ENCODE measurements at regions not wholly inside any gene's neighbourhood (a gene's known extent, or its start where the extent isn't known, plus 50 kb on each side); places are given as distances from the start of the nearest gene placed in this dataset.

DNA sequence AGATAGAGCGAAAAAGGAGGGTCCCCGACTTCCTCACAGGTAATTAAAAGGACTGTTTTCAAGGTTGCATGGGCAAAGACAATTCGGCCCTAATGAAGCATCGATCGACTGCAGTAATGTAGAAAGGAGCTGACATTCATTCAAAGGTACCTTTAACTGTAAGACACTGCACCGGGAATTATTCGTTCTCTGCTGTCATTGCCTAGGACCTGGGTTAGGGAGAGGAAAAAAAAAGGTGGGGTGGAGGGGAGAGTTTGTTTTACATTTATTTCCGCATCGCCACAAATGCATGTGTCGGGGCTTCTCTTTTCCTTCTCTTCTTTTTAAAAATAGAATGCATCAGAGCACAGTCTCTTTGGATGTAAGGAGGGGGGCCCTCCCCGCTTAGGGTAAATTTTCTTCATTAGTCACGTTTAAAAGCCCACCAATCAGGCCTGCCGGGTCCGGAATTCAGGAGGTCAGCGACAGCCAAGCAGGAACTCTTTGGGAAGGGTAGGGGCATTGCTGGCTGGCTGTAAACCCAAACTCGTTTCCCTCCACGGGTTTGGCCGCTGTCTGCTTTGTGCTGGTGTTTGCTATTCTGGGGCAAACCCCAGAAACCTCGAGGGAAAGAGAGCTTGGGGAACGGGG lies 496.2 kb upstream of the ZFHX3 start:
- intact Hi-C loops (cut with DNase I, micrococcal nuclease) = no loop called here
- ATAC-seq (no peak), DNase-seq (no peak)

DNA sequence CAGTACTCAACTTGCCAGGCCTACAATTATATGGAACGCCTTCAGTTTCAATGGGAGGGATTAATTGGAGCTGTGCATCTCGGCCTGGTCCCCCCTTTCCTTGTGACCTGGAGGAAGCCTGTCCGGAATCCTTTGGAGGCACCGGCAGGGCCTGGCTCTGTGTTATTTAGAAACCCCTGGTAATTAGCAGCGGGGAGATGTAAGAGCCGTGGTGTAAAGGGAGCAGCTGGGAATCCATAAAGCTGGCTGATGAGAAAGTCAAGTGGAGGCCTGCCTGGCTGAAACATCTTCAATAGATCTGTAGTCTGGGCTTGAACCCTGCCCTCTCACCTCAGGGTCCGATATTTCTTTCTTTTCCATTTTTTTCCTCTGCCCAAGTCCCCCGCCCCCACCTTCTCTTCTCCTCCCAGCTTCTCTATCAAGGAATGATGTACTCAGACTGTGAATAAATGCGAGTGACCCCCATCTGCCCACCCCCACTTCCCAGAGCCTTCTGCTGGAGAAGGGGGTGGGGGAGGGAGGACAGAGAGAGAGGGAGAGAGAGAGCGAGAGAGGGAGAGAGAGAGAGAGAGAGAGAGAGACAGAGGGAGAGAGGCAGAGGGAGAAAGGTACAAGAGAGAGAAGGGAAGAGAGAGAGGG lies 495.5 kb upstream of the ZFHX3 start:
- no peak for ATAC-seq
- intact Hi-C loops (cut with DNase I, micrococcal nuclease) = no loop called here
- DNase-seq = no peak

DNA sequence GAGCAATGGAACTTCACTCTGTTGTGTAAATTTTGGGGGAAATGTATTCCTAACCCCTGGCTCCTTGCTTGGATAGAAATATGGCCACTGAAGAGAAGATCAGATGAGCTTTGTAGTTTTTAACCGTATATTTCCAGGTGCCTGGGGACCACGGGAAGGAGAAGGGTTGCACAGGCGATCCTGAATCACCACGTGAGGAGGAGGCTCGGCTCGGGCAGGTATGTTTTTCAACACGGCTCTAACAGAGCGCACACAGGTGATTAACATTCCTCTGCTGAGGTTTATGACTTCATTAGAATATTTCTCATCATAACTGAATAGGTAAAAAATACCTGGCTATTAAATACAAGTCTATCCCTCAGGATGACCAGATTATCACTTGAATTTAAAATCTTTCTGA lies 495.0 kb upstream of the ZFHX3 start:
- DNase-seq (no peak), ATAC-seq (no peak)
- intact Hi-C loops (cut with DNase I, micrococcal nuclease) = no loop called here

DNA sequence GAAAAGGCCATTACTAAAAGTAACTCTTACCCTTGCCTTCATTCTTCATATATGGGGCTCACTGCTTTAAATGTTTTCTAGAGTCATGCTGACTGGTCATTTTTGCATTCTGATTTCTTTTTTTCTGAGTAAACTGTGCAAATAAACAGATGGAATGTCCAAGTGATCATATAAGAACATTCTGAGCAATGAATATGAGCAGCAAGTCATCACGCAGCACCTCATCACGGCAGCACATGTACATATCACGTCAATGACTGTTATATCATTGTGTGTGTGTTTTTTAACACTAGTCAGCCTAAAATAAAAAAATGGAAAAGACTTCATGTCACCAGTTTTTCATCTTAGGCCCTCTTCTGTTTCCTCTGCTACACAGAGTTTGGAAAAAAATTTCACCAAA lies 490.0 kb upstream of the ZFHX3 start:
- DNase-seq = no peak
- intact Hi-C loops (cut with DNase I, micrococcal nuclease) = no loop called here
- no peak for ATAC-seq

DNA sequence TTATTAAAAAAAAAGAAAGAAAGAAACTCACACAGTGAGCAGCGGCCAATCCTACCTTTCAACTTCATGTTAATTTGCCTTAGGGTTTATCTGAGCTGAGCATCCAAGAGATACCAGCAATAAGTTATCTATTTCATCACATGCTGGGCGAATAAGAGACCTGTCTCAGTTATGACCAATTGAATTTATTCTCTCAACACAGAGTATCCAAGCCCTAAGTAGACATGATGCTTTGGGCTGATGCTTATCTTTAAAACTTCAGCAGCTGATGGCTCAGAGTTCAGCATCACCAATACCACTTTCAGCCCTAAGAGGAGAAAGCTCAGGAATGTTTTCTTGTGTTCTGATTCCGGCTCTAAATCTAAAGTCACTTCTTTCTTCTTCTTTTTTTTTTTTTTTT lies 489.0 kb upstream of the ZFHX3 start:
- intact Hi-C loops (cut with DNase I, micrococcal nuclease) = no loop called here
- no peak for DNase-seq
- ATAC-seq = no peak

DNA sequence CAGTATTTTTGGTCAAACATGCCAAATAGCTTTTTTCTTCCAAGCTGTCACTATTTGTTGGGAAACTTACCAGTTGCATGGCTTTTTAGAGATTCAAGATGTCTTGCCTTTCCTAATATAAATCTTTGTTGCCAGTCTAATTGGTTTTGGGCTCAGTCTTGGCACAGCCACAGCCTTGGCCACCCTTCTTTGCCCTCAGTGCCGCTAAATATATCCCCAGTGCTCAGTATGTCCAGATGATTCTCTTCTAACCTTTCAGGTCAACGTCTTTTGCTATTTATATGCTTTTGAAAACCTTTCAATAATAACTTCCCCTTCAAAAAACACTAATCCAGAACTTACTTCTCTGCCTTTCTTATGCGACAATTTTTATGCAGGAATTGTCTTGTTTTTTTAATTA lies 483.1 kb upstream of the ZFHX3 start:
- DNase-seq = no peak
- intact Hi-C loops (cut with DNase I, micrococcal nuclease) = no loop called here
- ATAC-seq = no peak

DNA sequence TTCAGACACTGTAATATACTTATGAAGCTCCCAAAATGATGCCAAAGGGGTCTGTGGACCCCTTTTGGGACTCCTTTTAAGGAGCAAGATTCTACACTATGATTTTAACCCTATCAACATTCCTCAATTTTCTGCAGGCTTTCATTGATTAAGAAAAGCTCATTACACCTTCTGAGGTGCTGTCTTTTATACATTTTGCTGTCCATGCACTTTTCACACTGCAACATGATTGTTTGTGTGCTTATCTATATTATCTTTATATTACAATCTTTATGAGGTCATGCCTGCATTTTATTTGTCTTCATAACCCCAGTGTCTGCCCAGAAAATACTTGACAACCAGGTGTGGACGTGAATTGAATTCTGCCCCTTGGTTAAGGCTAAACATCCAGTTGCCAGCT lies 482.6 kb upstream of the ZFHX3 start:
- intact Hi-C loops (cut with DNase I, micrococcal nuclease) = no loop called here
- ATAC-seq = no peak

DNA sequence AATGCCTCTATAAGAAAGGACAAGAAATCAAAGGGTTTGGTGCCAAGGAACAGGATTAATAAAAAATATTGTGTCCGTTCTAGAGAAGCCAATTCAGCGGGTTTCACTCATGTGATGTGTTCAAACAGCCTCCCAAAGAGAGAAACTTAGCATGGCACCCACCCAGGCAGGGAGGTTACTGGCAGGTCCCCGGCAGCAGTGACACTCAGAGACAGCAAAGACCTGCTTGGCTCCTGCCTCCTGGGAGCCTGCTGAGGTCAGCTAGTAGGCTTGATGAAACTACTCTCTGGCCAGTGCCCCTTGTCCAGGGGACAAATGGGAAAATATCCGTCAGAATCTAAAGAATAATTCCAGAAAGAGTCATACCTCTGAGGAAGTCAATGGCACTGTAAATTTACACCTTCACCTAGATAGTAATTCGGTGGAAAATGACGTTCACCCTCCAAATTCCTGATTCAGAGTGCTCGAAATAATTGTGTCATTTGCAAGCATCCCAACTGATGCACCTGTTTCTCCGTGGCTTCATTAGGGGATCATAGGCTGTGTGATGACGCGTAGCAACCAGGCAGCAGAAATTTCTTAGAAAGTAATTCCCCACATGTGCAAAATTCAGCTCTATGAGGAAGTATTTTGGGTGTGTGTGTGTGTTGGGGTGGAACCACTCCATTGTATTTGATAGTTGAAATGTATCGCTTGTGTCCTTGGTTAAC lies 481.5 kb upstream of the ZFHX3 start:
- DNase-seq (no peak), ATAC-seq (no peak)
- intact Hi-C loops (cut with DNase I, micrococcal nuclease) = no loop called here

More for the DNA sequence above, 482.6 kb upstream of the ZFHX3 start:
- DNase-seq = no peak

DNA sequence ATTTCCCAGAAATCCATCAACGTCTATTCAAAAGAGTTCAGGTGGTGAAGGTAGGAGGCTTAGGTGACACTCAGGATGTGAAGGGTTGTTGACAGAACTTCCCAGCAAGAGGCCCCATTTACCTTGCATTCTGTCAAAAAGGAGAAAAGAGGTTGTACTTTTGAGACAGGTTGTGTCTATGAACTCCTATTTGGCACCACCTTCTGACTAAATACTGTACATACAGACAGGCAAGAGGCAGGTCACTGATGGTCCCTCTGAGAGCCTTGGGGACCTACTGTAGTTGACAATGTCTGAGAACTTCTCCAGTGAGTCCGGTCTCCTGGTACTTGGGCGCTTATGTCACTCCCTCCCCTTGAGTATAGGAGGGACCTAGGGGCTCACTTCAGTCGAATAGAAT lies 479.3 kb upstream of the ZFHX3 start:
- intact Hi-C loops (cut with DNase I, micrococcal nuclease) = no loop called here
- DNase-seq = no peak
- no peak for ATAC-seq

DNA sequence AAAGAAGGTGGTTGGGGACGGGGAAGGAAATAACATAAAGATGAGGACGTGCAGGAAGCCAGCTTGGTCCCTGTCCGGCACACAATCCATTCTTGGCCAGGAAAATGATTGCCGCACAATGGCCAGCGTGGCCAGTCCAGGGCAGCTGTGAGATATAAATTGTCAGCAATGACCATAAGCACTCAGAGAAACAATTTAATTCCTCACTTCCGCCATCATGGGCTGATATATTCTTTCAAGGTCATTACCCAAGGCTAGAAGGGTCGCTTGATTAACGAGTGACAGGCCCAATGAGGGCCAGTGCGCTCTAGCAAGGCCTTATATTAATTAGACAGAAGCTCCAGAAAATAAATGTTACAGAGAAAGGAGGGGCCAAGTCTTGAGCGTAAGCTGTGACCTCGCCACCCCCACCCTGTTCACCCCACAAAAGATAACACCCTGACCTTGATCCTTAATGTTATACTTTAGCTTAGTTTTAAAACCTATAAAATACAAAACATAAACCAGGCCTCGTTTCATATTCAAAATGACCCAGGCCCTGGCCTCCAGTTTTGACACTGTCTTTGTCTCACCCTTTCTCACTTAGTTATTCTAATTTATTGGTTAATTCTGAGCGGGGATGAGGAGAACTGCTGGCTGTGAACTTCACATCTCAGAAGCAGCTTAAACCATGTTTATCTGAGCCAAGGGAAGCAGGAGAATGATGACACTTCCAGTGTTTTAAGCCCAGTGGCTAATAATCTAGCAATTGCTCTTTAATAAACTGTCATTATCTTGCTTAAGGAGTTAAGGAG lies 478.3 kb upstream of the ZFHX3 start:
- intact Hi-C loops (cut with DNase I, micrococcal nuclease) = no loop called here
- ATAC-seq (no peak), DNase-seq (no peak)

DNA sequence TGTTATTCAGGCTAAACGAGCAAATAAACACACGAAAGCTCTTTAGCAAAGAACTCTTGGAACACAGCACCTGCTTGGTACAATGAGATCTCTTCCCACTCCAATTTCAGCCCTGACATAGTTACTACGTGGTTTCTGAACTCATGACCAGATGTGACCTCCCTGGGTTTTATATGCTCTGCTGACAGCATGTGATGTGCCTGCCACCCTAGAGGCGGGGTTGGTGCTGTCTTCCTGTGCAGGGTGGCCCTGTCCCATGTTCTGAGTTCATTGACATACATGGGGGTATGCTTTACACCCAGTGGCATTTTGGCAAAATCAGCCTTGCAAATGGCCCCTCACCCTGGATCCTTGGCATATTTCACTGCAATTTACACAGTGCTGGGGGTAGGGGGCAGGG lies 475.3 kb upstream of the ZFHX3 start:
- DNase-seq (no peak), ATAC-seq (no peak)
- intact Hi-C loops (cut with DNase I, micrococcal nuclease) = no loop called here

DNA sequence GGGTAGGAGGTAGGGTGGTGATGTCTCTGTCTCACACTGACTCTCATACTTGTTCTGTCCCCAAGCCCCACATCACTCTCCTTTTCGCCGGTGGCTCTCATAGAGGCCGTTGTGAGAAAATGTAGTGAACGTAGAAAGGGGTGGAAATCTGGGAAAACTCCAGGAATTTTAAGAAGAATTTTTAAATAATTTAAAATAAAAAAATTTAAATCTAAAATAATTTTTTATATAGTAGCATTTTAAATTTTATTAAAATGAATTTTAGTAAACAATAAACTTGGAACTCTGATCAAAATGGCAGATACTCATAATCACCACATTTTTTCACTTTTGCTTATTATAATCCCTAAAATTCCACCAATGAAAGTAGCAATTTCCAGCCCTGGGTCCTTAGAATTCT lies 473.6 kb upstream of the ZFHX3 start:
- intact Hi-C loops (cut with DNase I, micrococcal nuclease) = no loop called here
- ATAC-seq (no peak), DNase-seq (no peak)

DNA sequence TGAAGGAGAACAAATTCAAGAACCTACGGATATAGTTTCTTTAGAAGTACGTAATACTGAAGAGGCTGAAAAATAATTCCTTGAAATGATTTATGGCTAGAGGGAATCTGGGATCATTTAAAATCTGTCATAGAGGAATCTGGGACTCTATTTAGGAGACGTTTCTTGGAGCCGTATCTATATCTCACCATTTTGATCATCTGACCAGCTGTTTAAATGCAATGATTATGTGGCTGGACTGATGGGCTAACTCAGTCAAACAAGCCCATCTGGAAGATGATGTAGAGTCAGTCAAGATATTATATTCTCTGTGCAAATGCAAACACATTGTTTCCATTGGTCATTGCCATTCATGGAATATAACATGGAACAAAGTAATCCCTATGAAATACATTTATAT lies 467.7 kb upstream of the ZFHX3 start:
- DNase-seq = no peak
- intact Hi-C loops (cut with DNase I, micrococcal nuclease) = no loop called here
- no peak for ATAC-seq

DNA sequence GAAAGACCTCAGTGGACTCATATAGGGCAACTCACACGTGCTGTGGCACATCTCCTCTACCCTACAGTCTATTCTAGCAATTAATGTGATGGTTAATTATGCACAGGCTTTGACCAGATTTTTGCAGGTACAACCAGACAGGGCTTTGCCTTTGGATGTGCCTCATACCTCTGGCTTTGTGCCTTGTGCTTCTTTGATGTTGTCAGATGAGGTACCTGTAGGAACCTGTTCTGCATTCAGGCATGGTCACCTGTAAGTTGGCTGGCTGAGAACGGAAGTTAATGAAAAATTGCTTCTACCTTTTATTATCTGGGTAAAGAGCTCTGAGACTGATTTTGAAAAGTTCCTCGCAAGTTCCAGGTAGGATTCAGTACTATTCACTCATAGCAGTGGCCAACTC lies 462.9 kb upstream of the ZFHX3 start:
- intact Hi-C loops (cut with DNase I, micrococcal nuclease) = no loop called here
- DNase-seq (no peak), ATAC-seq (no peak)

DNA sequence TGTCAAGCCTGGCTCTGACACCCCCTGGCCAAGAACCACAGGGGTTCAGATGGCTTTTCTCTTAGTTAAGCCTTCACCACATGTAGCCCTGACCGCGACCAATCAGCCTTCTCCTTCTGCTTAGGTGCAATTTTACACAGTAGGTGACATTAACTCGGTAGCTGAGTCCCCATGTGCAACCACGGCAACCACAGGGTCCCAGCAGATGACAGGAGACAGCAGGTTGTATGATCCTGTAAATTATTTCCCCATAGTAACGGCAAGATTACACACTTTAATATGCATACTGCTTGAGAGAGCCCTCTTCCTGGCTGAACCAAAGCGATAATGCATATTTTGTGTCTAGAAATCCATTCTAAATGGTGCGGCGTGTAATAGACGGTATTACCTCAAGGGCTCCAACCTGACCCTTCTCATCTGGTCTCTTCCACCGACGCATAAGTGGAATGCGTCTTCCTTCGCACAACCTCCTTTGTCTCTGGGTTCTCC lies 458.7 kb upstream of the ZFHX3 start:
- intact Hi-C loops (cut with DNase I, micrococcal nuclease) = no loop called here
- no peak for ATAC-seq

DNA sequence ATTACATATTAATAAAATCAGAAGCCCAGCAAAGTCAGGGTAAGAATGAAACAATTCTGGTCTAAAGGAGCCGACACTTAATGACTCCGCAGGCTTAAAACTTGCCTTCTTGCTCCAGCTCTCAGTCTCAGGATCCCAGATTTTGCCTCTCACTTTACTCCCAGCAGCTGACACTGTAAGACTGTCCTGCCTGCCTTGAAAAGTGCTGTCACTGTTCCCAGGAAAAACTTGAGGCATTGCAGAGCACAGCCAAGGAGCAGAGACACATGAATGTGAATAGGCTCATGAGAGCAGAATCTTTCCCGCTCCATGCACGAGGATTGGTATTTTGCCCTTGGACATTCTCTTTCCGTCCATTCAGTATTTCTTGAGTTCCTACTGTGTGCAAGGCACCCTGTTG lies 457.6 kb upstream of the ZFHX3 start:
- DNase-seq = no peak
- ATAC-seq = no peak
- intact Hi-C loops (cut with DNase I, micrococcal nuclease) = no loop called here

More for the DNA sequence above, 458.7 kb upstream of the ZFHX3 start:
- DNase-seq = no peak

DNA sequence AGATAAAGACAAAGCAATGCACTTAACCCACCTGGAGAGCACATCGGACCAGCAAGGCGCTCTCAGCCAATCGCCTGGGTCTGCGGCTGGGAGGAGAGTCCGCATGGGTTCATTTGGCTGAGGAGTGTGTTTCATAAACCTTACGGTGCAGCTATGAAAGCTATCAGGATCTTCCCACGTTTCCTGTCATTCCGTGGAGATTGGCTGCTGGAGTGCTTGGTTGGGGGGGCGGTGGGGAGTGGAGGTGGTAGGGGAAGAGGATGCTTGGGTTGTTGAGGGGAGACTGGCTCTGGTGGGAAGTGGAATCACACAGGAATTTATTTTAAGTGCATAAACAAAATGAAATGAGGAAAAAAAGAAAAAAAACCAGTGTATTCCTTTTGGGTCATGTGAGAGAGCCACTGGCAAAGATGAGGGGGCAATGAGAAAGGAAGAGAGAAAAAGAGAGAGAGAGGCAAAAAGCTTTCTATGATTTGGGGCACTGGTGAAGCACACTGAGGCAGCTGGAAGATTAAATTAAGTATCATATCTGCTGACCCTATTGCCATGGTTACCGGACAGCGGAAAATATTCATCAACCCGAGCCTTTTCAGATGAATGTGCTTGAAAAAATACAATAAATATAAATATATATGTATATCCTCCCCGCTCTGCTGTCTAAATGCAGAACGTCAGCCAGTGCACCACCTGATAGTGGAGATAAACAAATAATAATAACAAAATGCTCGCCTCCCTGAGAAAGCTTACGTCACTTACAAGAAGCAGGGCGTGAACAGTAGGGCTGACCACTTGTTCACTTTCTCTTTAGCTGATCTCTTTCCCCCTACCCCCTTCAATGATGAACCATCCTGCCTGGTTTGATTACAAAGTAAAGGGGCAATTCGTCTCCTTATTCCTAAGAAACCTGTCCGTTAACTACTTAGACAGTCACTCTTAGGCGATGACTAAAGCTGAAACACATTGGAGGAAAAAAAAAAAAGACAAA lies 457.0 kb upstream of the ZFHX3 start:
- intact Hi-C loops (cut with DNase I, micrococcal nuclease) = no loop called here
- ATAC-seq = no peak
- no peak for DNase-seq

DNA sequence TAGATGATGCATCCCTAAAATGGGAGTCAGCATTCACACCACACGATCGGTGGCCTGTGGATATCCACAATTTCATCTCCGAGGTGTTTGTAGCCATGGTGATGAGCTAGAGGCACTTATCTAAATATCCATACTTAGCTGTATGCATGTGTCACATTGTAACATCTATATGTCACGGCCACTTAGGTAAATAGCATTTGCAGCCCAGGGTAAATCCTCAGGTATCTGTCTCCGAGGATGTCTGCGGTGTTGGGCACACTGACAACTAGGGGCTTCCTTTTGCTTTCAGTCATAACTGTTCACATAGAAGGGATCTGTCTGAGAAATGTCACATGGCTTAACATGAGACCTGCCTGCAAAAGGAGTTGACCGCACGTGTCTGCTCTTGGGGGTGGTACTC lies 455.2 kb upstream of the ZFHX3 start:
- DNase-seq (no peak), ATAC-seq (no peak)
- intact Hi-C loops (cut with DNase I, micrococcal nuclease) = no loop called here

DNA sequence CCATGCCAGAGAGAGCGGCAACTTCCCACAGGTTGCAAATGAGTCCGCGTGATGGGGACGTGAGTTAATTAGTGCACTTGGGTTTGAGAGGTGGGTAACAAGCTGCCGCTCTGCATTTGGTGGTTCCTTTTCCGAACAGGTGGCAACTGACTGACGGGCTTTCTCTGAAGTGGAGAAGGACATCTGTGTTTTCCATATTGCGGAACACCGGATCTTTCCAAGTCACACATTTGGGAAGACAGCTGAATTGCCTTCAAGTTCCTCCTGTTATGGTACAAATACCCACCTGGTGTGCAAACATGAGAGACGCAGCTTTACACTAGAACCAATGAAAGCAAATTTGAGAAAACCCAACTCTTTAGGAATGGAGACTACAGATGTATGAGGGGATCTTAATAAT lies 451.3 kb upstream of the ZFHX3 start:
- DNase-seq (no peak), ATAC-seq (no peak)
- intact Hi-C loops (cut with DNase I, micrococcal nuclease) = no loop called here
